Cardiac septum (tissue), 1 donor: ENCODE measurements at regions not wholly inside any gene's neighbourhood (a gene's known extent, or its start where the extent isn't known, plus 50 kb on each side); places are given as distances from the start of the nearest gene placed in this dataset.
A peak's percentile ranks its signal among the peaks of the same experiment; 100 is the strongest.
"Not testable (repeated sequence)": the region's sequence is repeated elsewhere in the genome, so short reads cannot be mapped to it uniquely, and the experiment has no call there.

Experiments used
- DNase-seq: peaks from one replicate; pipeline ENCODE4 v3.0.0-alpha.2; 2020; ENCODE audit warnings: low spot score
- intact Hi-C: fragments of 100-400 bp; cut with DNase I; formaldehyde crosslinking; loops from one replicate; pipeline ENCODE4 v1.14.0; 2022
- donor health status: DM: no; HTN: no; CAD: no.

DNA sequence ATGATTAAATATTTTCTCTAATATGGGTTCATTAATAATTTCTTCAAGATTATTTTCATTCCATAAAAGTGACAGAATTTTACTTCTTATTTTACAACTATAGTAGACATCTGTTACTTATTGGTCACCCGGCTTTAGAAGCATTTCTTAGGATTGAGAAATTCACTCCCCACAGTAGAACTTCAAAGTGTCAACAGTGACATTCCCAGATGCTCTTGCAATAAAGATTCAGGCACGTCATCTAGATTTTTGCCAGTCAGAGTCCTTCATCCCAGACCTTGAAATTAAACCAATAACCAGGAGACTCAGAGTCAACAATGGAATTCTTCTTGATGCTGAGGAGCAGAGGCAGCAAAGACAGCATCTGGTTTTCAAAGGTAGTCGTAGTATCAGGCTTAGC is 190.8 kb downstream of the VGLL3 start:
- intact Hi-C loops: no loop called here
- no peak for DNase-seq

- intact Hi-C loops: loop anchor here (10.0 kb wide), 1 partner anchor 197 kb away; the partner anchor contains the start of gene VGLL3
- no peak for DNase-seq
Observed at GRCh38 chr3:86797946-86798345, 193.0 kb downstream of the VGLL3 start.

- intact Hi-C loops: loop anchor here (10.0 kb wide), 1 partner anchor 200 kb away; the partner anchor contains the start of gene VGLL3
Observed at GRCh38 chr3:86794361-86795065, 196.4 kb downstream of the VGLL3 start.

DNA sequence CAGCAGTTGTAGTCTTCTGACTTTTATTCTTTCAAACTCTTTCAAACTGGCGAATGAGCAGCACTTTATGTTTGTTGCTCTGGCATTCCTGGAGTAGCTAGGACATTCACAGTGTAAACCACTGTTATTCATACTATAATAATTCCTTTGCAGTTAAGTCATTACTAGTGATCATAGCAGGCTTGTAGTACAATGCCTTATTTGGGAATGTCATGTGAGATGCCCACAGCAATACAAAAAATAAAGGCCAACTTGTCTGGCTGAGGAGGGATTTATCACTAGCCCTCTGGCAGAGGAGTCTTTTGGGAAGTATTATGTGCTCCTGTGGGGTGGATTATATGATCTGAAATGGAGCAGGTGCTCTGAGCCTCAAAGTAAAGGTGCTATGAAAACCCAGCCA is 197.2 kb downstream of the VGLL3 start:
- intact Hi-C loops: loop anchor here (10.0 kb wide), 1 partner anchor 201 kb away; the partner anchor contains the start of gene VGLL3

More at GRCh38 chr3:86794361-86795065, 196.4 kb downstream of the VGLL3 start:
- DNase-seq: no peak

GRCh38 chr3:86792316-86792715 is 198.6 kb downstream of the VGLL3 start:
- no peak for DNase-seq
- intact Hi-C loops: loop anchor here (10.0 kb wide), 1 partner anchor 202 kb away; the partner anchor contains the start of gene VGLL3

More for the DNA sequence above, 197.2 kb downstream of the VGLL3 start:
- no peak for DNase-seq

DNA sequence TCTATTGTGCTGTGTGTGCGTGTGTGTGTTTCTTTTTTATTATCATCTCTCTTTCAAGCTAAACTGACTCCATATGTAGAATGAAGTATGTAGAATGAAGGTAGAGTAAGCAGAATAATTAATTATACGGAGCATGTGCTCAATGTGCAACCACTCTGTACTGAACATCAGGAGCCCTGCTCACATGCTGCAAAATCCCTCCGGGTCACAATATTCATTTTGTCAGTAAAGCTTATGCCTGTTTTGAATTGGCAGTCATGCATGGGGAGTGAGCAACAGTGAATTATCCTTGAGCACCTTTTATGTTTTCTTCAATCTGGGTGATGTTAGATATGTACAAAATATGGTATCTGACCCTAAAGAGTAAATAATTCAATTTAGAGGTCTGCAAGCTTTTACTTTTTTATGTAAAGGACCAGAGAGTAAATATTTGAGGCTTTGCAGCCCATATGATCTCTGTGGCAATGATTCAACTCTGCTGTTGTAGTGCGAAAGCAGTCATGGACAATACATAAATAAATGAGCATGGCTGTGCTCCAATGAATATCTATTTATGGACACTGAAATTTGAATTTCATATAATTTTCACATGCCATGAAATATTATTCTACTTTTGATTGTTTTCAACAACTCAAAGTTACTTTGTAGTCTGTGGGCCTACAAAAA is 199.9 kb downstream of the VGLL3 start:
- no peak for DNase-seq
- intact Hi-C loops: loop anchor here (10.0 kb wide), 1 partner anchor 204 kb away; the partner anchor contains the start of gene VGLL3

DNA sequence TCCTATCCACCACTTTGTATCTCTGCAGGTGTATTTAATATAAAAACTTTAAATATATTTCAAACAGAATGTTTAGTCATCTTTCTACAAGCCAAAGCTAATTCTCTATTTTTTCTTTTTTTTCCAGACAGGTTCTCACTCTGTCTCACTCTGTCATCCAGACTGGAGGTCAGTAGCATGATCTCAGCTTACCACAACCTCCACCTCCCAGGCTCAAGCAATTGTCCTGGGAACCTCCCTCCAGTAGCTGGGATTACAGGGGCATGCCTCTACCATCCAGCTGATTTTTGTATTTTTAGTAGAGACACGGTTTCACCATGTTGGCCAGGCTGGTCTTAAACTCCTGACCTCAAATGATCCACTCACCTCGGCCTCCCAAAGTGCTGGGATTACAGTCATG is 202.6 kb downstream of the VGLL3 start:
- intact Hi-C loops: no loop called here
- no peak for DNase-seq

GRCh38 chr3:86787091-86787490 is 203.9 kb downstream of the VGLL3 start:
- intact Hi-C loops: no loop called here
- DNase-seq: no peak

- DNase-seq: no peak
- intact Hi-C loops: no loop called here
Observed at GRCh38 chr3:86785386-86785785, 205.6 kb downstream of the VGLL3 start.

GRCh38 chr3:86782866-86783265 is 208.1 kb downstream of the VGLL3 start:
- intact Hi-C loops: no loop called here
- no peak for DNase-seq

DNA sequence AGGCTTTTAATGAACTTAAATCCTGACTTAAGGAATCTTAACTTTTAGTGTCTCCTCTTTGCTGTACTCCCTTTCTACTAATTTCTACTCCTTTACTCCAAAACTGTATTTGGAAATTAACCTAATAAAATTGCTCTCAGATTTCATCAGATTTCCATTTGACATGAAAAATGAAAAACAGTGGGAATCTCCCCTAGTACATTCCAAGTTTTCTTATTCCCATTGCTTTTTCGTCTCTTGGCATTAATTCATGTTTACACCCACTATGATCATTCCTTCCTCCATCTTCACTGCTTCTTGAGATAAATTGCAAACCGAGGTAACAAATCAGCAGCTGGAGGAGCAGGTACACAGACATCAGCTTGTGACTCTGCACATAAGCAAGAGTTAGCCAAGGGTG is 208.7 kb downstream of the VGLL3 start:
- intact Hi-C loops: no loop called here
- DNase-seq: no peak

DNA sequence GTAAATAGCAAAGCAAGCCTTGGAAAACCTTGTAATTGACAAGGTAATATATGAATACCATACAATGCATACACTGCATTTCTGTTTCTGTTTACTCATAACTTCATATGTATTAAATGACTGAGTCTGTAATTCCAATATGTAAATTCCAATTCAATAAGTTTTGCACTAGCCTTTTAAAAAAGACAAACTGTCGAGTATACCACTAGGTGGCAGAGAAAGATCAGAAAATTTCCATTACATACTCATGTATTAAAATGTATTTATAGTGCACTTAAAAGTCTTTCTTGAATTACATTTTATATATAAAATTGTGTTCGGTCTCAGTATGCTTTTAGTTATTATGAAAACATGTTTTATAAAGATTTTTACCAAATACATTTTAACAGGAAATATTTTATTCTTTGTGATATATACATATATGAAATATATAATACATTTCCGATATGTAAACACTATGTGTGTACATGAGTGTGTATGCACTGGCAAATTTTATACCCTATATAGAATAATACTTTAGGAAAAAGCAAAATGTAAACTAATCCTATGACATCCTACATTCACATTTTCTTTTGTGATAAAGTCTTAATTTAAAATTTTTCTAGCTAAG is 216.8 kb downstream of the VGLL3 start:
- DNase-seq: no peak
- intact Hi-C loops: no loop called here

GRCh38 chr3:86772699-86773098 is 218.2 kb downstream of the VGLL3 start:
- DNase-seq: no peak
- intact Hi-C loops: loop anchor here (2.0 kb wide), 2 partner anchors 310 to 394 kb away; no protein-coding TSS in a partner anchor

DNA sequence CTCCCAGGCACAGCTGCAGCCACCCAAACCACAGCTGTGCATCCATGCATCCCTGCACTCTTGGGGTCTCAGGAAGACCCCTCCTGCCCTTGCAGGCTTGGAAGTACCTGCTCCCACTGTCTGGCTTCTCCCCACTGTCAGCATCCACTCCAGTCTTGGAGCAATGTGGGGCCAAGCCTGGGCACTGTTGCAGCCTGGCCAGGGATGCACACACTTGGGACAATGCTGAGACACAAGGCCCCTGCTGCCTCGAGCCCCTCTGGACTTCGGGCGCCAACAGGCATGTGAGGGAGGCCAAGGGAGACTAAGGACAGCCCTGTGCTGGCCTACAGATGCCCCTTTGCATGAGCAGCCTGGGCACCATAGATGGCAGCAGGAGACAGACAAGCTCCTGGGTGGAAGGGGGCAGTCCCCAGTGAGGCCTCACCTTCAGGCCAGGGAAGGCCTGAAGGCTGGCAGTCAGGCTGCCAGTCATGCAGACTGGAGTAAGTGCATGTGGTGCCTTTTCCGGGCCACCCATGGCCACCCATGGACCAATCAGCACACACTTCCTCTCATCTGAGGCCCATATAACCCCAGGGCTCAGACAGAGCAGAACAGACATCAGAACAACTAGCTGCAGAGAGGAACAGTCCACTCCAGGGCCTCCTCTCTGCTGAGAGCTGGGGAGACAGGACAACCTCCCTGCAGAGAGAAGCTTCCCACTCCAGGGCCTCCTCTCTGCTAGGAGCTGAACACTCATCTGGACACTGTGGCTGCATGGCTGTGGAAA is 219.0 kb downstream of the VGLL3 start:
- intact Hi-C loops: loop anchor here (2.0 kb wide), 2 partner anchors 311 to 395 kb away; no protein-coding TSS in a partner anchor
- no peak for DNase-seq

- no peak for DNase-seq
- intact Hi-C loops: no loop called here
Observed at GRCh38 chr3:86766331-86766730, 224.6 kb downstream of the VGLL3 start.

- intact Hi-C loops: not testable (repeated sequence)
- DNase-seq: peak; percentile 53
Observed at GRCh38 chr3:86757322-86758179, 233.4 kb downstream of the VGLL3 start.

DNA sequence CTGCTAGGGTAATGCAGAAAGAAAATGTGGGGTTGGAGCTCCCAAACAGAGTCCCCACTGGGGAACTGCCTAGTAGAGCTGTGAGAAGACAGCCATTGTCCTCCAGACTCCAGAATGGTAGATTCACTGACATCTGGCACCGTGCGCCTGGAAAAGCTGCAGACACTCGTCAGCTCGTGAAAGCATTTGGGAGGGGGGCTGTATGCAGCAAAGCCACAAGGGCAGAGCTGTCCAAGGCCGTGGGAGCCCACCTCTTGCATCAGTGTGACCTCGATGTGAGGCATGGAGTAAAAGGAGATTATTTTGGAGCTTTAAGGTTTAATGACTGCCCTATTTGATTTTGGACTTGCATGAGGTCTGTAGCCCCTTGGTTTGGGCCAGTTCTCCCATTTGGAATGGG is 242.9 kb downstream of the VGLL3 start:
- intact Hi-C loops: no loop called here
- DNase-seq: no peak

GRCh38 chr3:86744051-86744450 is 246.9 kb downstream of the VGLL3 start:
- intact Hi-C loops: no loop called here
- no peak for DNase-seq

DNA sequence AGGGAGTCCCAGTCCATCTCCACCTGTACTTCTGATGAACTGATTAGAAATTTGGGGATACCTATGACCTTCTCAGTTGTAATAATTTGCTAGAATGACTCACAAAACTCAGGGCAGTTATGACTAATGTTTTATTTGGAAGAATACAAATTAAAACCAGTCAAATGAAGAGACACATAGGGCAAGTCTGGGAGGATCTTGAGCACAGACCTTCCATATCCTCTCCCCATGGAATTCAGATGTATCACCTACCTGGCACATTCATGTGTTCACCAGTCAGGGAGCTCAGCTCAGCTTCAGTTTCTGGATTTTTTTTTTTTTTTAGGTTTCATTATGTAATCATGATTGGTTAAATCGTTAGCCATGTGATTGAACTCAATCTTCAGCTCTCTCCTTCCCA is 247.7 kb downstream of the VGLL3 start:
- intact Hi-C loops: no loop called here
- no peak for DNase-seq
